CD14-positive monocyte (primary cell): ENCODE measurements at regions not wholly inside any gene's neighbourhood (a gene's known extent, or its start where the extent isn't known, plus 50 kb on each side); places are given as distances from the start of the nearest gene placed in this dataset.

Experiments
- DNase-seq, 3 donors: peaks; one replicate each; pipeline ENCODE4 v3.0.0-alpha.2; 2011 to 2022
- H2AFZ ChIP-seq: 2 replicates; pipeline ENCODE4 v1.6.0; 2012; ENCODE audit warnings: mild to moderate bottlenecking, low read depth, low read length, inconsistent platforms; ENCODE audit not compliant: insufficient read depth, poor library complexity, severe bottlenecking
- H3K27ac ChIP-seq, 2 donors: 1 replicate in 1 of 2; 2 replicates in 1 of 2; pipeline ENCODE4 v1.5.1; 2012 to 2013; ENCODE audit warnings: low read length in 2 of 2, control low read depth in 1 of 2, inconsistent platforms in 1 of 2, low read depth in 1 of 2, mild to moderate bottlenecking in 1 of 2
- H3K27me3 ChIP-seq, 2 donors: one replicate each; pipeline versions ENCODE4 v1.6.0 to v1.6.1; 2011 to 2013; ENCODE audit warnings: low read length in 2 of 2; ENCODE audit not compliant: control insufficient read depth in 2 of 2, insufficient read depth in 2 of 2
- H3K36me3 ChIP-seq, 2 donors: replicated peaks in 1 of 2; 1 replicate in 1 of 2; 2 replicates in 1 of 2; pipeline versions ENCODE4 v1.5.1 to v1.6.1; 2012 to 2013; ENCODE audit warnings: low read length in 2 of 2, control low read depth in 1 of 2, inconsistent platforms in 1 of 2, mild to moderate bottlenecking in 1 of 2; ENCODE audit not compliant: insufficient read depth in 2 of 2, control insufficient read depth in 1 of 2
- H3K4me1 ChIP-seq, 2 donors: 1 replicate in 1 of 2; 2 replicates in 1 of 2; pipeline versions ENCODE4 v1.5.1 to v1.6.1; 2012 to 2013; ENCODE audit warnings: low read length in 2 of 2, control low read depth in 1 of 2, inconsistent platforms in 1 of 2, mild to moderate bottlenecking in 1 of 2, moderate library complexity in 1 of 2; ENCODE audit not compliant: insufficient read depth in 2 of 2, control insufficient read depth in 1 of 2
- H3K4me2 ChIP-seq: replicated peaks from 2 replicates; pipeline ENCODE3; 2012; ENCODE audit warnings: low read length, moderate library complexity, mild to moderate bottlenecking; ENCODE audit not compliant: poor library complexity, severe bottlenecking; ENCODE audit errors: extremely low read depth
- H3K4me3 ChIP-seq, 3 experiments: fragments of 200-600 bp in 1 of 3; sonication (generic) in 1 of 3; replicated peaks in 1 of 3; 1 replicate in 2 of 3; 2 replicates in 1 of 3; pipeline ENCODE4 v1.5.1; 2011 to 2013; ENCODE audit warnings: low read length in 3 of 3, mild to moderate bottlenecking in 3 of 3, control low read depth in 2 of 3, low read depth in 2 of 3, inconsistent platforms in 1 of 3, moderate library complexity in 1 of 3
- H3K79me2 ChIP-seq: 2 replicates; pipeline ENCODE4 v1.6.0; 2012; ENCODE audit warnings: mild to moderate bottlenecking, control low read depth, inconsistent platforms, low read length, moderate library complexity; ENCODE audit not compliant: insufficient read depth
- H3K9ac ChIP-seq: 2 replicates; pipeline ENCODE4 v1.6.0; 2017; ENCODE audit warnings: low read length, mild to moderate bottlenecking; ENCODE audit not compliant: insufficient read depth, poor library complexity, severe bottlenecking
- H3K9me3 ChIP-seq, 2 donors: replicated peaks in 1 of 2; 1 replicate in 1 of 2; 2 replicates in 1 of 2; pipeline versions ENCODE4 v1.5.1 to v1.6.1; 2012 to 2013; ENCODE audit warnings: low read length in 2 of 2, control low read depth in 1 of 2; ENCODE audit not compliant: control insufficient read depth in 1 of 2, insufficient read depth in 1 of 2
- H4K20me1 ChIP-seq: 2 replicates; pipeline ENCODE4 v1.6.0; 2012; ENCODE audit warnings: mild to moderate bottlenecking, low read length, control low read depth, moderate library complexity; ENCODE audit not compliant: insufficient read depth
- H3K27ac Mint-ChIP-seq, 7 donors: one replicate each; pipeline ENCODE4 v1.8.0; 2020; ENCODE audit warnings: mild to moderate bottlenecking in 7 of 7, mixed read lengths in 7 of 7, moderate library complexity in 6 of 7, inconsistent platforms in 2 of 7
- H3K27me3 Mint-ChIP-seq, 3 donors: one replicate each; pipeline ENCODE4 v1.8.0; 2021 to 2022; ENCODE audit warnings: low read depth in 3 of 3, mild to moderate bottlenecking in 3 of 3, mixed read lengths in 3 of 3, moderate library complexity in 3 of 3, inconsistent platforms in 1 of 3
- H3K36me3 Mint-ChIP-seq, 2 donors: one replicate each; pipeline ENCODE4 v1.8.0; 2020; ENCODE audit warnings: mixed read lengths in 2 of 2, inconsistent platforms in 1 of 2, mild to moderate bottlenecking in 1 of 2
- H3K4me1 Mint-ChIP-seq: one replicate; pipeline ENCODE4 v1.8.0; 2020; ENCODE audit warnings: mild to moderate bottlenecking, mixed read lengths
- H3K4me3 Mint-ChIP-seq, 2 donors: one replicate each; pipeline ENCODE4 v1.8.0; 2020; ENCODE audit warnings: mild to moderate bottlenecking in 2 of 2, mixed read lengths in 2 of 2, moderate library complexity in 1 of 2
- H3K9me3 Mint-ChIP-seq, 7 donors: one replicate each; pipeline ENCODE4 v1.8.0; 2020 to 2022; ENCODE audit warnings: mixed read lengths in 7 of 7, mild to moderate bottlenecking in 6 of 7, moderate library complexity in 6 of 7, inconsistent platforms in 2 of 7
- WGBS: methylation state at CpG from one replicate; pipeline ENCODE4 v1.1.5; 2013; ENCODE audit warnings: missing lambda C conversion rate; ENCODE audit not compliant: insufficient coverage; 5-methylcytosine and 5-hydroxymethylcytosine counted together
- intact Hi-C, 2 donors: fragments of 100-400 bp; cut with micrococcal nuclease; formaldehyde crosslinking; loops; one replicate each; pipeline versions ENCODE4 v1.15.0 to v1.15.1; 2023
- TF ChIP-seq, protein P1 (sequence below): fragments of 200-600 bp; IDR thresholded peaks from one replicate; pipeline ENCODE4 v1.8.0; 2022; ENCODE audit warnings: antibody characterized with exemption, mild to moderate bottlenecking

DNA sequence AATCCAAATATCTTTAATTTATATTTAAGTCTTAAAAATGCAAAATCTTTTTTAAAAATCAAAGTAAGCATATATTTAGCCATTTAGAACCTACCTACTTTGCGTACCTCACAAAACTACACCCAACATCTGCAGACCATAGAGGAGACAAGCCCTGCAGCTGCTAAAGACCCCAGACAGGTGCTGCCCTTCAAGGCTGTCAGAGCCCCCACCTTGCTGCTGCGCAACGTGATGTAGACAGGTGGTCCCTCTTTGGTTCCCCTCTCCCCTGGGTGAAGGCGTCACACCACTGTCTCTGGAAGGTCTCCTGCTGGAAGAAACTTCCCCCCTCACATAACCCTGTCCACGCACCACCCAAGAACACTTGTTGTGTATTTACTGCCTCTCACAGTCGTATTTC lies 204.5 kb downstream of the ARRDC4 start:
- Histone ChIP-seq H3K9me3 (no peaks in the 10 kb centered on the region), H3K79me2 (no peaks in the 10 kb centered on the region), H3K9ac (no peak overlapping the region), H3K4me1 (peaks cover 4 to 17% of the 10 kb centered on the region in 2 donors), H3K36me3 (no peaks in the 10 kb centered on the region), H3K4me3 (no peak overlapping the region), H2AFZ (no peak overlapping the region), H3K27ac (no peak overlapping the region), H3K4me2 (no peak overlapping the region), H3K27me3 (no peaks in the 10 kb centered on the region), H4K20me1 (no peaks in the 10 kb centered on the region)
- H3K36me3 Mint-ChIP-seq, result no peaks in the 10 kb centered on the region
- H3K9me3 Mint-ChIP-seq, result peaks cover 0 to 3% (median 0%) of the 10 kb centered on the region in 7 donors
- intact Hi-C loops, result no loop called here
- peak overlapping the region in 2 of 7 donors; percentile 51 to 74 for H3K27ac Mint-ChIP-seq
- TF ChIP-seq, protein P1, sequence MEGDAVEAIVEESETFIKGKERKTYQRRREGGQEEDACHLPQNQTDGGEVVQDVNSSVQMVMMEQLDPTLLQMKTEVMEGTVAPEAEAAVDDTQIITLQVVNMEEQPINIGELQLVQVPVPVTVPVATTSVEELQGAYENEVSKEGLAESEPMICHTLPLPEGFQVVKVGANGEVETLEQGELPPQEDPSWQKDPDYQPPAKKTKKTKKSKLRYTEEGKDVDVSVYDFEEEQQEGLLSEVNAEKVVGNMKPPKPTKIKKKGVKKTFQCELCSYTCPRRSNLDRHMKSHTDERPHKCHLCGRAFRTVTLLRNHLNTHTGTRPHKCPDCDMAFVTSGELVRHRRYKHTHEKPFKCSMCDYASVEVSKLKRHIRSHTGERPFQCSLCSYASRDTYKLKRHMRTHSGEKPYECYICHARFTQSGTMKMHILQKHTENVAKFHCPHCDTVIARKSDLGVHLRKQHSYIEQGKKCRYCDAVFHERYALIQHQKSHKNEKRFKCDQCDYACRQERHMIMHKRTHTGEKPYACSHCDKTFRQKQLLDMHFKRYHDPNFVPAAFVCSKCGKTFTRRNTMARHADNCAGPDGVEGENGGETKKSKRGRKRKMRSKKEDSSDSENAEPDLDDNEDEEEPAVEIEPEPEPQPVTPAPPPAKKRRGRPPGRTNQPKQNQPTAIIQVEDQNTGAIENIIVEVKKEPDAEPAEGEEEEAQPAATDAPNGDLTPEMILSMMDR, result no peak
- peaks cover 0 to 3% (median 1%) of the 10 kb centered on the region in 3 donors for H3K27me3 Mint-ChIP-seq
- WGBS, result 93% methylated on average over 3 of the region's 6 CpGs
- no peak overlapping the region for H3K4me3 Mint-ChIP-seq
- DNase-seq, result no peak
- H3K4me1 Mint-ChIP-seq, result peaks cover 7% of the 10 kb centered on the region

DNA sequence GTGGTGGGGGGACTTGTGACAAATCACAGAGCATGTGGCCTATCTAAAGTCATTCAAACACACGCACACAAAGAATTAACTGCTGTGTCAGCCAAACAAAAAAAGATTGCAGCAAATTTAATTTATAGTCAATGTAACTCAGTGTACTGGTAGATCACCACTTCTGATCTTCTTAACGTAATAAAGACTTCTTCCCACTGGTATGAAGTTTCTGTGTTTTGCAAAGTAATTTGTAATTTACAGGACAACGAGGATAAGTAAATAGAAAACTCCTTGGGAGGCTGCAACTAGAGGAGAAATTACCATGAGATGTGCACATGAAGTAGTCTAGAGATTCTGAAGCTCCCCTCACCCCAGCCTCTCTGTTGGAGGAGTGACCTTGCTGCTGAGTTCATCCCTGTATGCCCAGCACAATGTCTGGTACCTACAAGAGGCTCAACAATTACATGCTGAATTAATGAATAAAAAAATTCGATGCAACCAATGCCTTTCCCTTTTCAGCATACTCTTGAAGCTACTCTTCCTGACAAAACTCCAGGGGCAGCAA lies 207.3 kb downstream of the ARRDC4 start:
- Histone ChIP-seq H3K36me3 (no peaks in the 10 kb centered on the region), H3K4me1 (peaks cover 0 to 9% of the 10 kb centered on the region in 2 donors), H3K4me2 (no peak overlapping the region), H2AFZ (no peak overlapping the region), H4K20me1 (no peaks in the 10 kb centered on the region), H3K79me2 (no peaks in the 10 kb centered on the region), H3K4me3 (no peak overlapping the region), H3K27ac (no peak overlapping the region), H3K27me3 (no peaks in the 10 kb centered on the region), H3K9ac (no peak overlapping the region), H3K9me3 (no peaks in the 10 kb centered on the region)
- 67% methylated on average over 1 of the region's 4 CpGs for WGBS
- Mint-ChIP-seq H3K9me3 (peaks cover 0 to 3% (median 0%) of the 10 kb centered on the region in 7 donors), H3K27me3 (peaks cover 0 to 5% (median 1%) of the 10 kb centered on the region in 3 donors), H3K4me3 (no peak overlapping the region), H3K4me1 (peaks cover 3% of the 10 kb centered on the region), H3K27ac (no peak overlapping the region), H3K36me3 (no peaks in the 10 kb centered on the region)
- intact Hi-C loops, result no loop called here
- TF ChIP-seq, protein P1, result no peak
- DNase-seq, result no peak
